ENCODE measurements at regions not wholly inside any gene's neighbourhood (a gene's known extent, or its start where the extent isn't known, plus 50 kb on each side); places are given as distances from the start of the nearest gene placed in this dataset.

DNA sequence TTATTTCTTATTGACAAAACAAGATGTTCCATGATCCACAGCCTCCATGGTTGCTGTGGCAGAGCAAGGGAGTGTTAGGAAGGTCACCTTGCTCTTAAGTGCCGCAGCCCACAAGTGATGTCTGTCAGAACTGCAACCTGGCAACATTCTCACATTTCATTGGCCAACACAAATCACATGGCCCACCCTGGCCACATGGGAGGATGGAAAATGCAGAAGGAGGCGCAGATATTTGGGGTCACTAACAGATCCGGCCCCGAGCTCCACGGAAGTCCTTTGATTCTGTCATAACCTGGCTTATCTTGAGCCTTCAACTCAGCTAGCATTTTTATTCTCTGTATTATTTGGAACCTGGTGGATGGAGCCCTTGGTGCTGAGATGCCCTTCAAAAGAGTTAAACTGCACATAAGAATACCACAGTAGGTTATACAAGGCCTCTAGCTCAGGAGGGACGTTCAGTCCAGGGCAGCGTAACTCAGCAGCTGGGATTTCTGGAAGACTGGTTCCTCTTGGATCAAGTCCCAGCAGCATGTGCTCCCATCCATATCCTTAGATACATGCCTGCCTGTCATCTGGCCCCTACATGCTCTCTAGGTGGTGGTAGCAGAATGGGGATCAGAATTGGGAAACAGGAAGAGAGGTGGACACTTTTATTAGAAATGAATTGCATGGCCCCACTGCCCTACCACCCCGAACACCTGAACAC, 508.1 kb downstream of the HAPSTR1 start:
- TF ChIP-seq, protein P1, sequence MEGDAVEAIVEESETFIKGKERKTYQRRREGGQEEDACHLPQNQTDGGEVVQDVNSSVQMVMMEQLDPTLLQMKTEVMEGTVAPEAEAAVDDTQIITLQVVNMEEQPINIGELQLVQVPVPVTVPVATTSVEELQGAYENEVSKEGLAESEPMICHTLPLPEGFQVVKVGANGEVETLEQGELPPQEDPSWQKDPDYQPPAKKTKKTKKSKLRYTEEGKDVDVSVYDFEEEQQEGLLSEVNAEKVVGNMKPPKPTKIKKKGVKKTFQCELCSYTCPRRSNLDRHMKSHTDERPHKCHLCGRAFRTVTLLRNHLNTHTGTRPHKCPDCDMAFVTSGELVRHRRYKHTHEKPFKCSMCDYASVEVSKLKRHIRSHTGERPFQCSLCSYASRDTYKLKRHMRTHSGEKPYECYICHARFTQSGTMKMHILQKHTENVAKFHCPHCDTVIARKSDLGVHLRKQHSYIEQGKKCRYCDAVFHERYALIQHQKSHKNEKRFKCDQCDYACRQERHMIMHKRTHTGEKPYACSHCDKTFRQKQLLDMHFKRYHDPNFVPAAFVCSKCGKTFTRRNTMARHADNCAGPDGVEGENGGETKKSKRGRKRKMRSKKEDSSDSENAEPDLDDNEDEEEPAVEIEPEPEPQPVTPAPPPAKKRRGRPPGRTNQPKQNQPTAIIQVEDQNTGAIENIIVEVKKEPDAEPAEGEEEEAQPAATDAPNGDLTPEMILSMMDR (conservative IDR thresholded peaks at IDR 0.05; ENCODE audit: low read depth, low read length), result no peak
- no peak overlapping the region for H3K4me3 ChIP-seq (ENCODE audit: low read depth, low read length)
- no peak for DNase-seq (ENCODE audit: low read depth)

GRCh38 chr16:9602189-9602588, 510.7 kb downstream of the HAPSTR1 start:
- DNase-seq (ENCODE audit: low read depth), result no peak
- TF ChIP-seq, protein P1 (conservative IDR thresholded peaks at IDR 0.05; ENCODE audit: low read depth, low read length), result no peak
- no peak overlapping the region for H3K4me3 ChIP-seq (ENCODE audit: low read depth, low read length)

DNA sequence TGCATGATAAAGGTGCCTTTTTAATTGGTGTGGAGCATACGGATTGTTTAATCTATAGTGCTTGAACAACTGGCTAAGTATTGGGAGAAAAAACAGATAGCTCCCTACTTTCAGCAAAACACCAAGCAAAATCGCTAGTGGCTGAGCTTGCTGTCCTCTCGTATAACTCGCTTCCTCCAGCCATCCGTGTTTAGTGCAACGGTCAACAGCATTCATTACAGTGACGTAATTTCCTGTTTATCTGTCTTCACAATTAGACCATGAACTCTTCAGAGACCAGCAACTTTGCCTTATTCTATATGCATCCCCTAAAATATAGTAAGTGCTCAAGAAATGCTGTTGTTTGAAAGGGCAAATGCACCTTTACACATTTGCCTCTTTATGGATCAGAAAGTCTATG, 511.9 kb downstream of the HAPSTR1 start:
- TF ChIP-seq, protein P1 (conservative IDR thresholded peaks at IDR 0.05; ENCODE audit: low read depth, low read length), result no peak
- H3K4me3 ChIP-seq (ENCODE audit: low read depth, low read length), result no peak overlapping the region
- DNase-seq (ENCODE audit: low read depth), result no peak

DNA sequence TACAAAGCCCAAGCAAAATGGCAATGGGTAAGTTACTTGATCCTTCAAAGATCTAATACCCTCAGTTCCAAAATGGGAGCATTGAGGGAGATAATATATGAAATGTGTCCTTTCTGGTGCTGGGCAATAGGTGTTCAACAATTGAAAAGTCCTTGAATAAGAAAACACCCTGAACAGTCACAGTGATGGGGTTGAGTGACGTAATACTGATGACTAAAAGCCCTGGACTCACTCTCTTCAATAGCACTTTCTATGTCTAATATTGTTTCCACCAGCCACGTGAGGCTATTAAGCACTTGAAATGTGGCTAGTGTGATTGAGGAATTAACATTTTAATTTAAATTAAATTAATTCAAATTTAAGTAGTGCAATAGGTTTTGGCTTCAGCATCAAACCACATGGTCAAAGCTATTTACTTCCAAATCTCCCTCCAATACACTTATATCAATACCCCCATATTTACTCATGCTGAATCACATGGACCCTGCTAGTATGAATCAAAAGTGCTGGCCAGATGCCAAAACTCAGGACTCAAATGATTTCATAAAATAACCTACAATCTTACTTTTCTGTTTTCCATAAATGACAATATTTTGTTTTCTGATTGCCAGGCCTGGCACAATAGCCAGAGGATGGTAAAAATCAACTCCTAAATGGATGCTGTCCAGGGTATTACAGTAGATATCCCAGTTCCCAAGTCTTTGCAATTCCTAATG, 516.2 kb downstream of the HAPSTR1 start:
- no peak overlapping the region for H3K4me3 ChIP-seq (ENCODE audit: low read depth, low read length)
- DNase-seq (ENCODE audit: low read depth), result no peak
- TF ChIP-seq, protein P1 (conservative IDR thresholded peaks at IDR 0.05; ENCODE audit: low read depth, low read length), result no peak

DNA sequence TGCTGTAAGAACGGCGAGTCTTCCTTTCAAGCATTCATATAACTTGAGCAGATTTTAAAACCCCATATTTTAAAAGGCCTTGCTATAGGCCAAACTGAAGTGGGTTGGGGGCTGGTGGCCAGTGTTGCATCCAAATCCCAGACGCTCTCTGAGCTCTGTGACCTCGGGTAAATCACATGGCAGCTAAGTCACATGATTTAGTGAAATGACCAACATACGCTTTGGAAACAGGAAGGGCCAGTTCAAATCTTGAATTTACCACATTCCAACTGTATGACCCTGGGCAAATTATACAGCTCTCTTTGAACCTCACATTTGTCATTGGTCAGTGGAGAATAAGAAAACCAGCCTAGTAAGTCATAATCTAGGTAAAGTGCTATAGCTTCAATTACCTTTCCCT, 519.3 kb downstream of the HAPSTR1 start:
- no peak overlapping the region for H3K4me3 ChIP-seq (ENCODE audit: low read depth, low read length)
- TF ChIP-seq, protein P1 (conservative IDR thresholded peaks at IDR 0.05; ENCODE audit: low read depth, low read length), result no peak
- no peak for DNase-seq (ENCODE audit: low read depth)

- TF ChIP-seq, protein P1 (conservative IDR thresholded peaks at IDR 0.05; ENCODE audit: low read depth, low read length), result no peak
- no peak overlapping the region for H3K4me3 ChIP-seq (ENCODE audit: low read depth, low read length)
- no peak for DNase-seq (ENCODE audit: low read depth)
Observed at GRCh38 chr16:9612267-9612666, 520.8 kb downstream of the HAPSTR1 start.
